Body of pancreas (tissue), 4 donors: ENCODE measurements at regions not wholly inside any gene's neighbourhood (a gene's known extent, or its start where the extent isn't known, plus 50 kb on each side); places are given as distances from the start of the nearest gene placed in this dataset.

Experiments used
- CTCF ChIP-seq, 7 experiments: fragments of 450-650 bp in 4 of 7; fragments of 200-600 bp in 3 of 7; sonication (generic) in 3 of 7; IDR thresholded peaks; one replicate each; pipeline ENCODE4 v1.5.1; 2016 to 2019; ENCODE audit warnings: antibody characterized with exemption in 7 of 7
- POLR2A ChIP-seq, 3 donors: fragments of 450-650 bp; IDR thresholded peaks; one replicate each; pipeline ENCODE4 v1.6.1; 2016; ENCODE audit warnings: antibody characterized with exemption in 3 of 3, mild to moderate bottlenecking in 2 of 3

DNA sequence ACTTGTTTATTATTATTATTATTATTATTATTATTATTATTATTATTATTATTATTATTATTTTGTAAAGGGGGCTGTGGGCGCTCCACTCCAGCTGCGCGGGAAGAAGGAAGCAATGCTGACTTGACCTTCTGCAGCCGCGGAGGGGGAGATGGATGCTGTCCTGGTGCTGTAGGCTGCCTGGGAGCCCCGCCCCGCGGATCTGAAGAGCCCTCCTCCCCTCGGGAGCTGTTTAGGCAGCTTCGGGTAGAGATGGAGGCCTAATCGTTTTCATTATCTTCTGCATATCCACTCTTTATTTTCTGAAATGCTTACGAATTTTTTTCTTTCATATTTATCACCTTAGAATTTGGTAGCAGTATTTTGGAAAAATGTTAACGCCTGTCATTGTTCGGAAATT is 101.2 kb upstream of the KLF6 start:
- TF ChIP-seq CTCF (IDR thresholded peaks at IDR 0.05): no peak
- no peak for TF ChIP-seq POLR2A (IDR thresholded peaks at IDR 0.05)
